ENCODE measurements at regions not wholly inside any gene's neighbourhood (a gene's known extent, or its start where the extent isn't known, plus 50 kb on each side); places are given as distances from the start of the nearest gene placed in this dataset.
A peak's percentile ranks its signal among the peaks of the same experiment; 100 is the strongest.

DNA sequence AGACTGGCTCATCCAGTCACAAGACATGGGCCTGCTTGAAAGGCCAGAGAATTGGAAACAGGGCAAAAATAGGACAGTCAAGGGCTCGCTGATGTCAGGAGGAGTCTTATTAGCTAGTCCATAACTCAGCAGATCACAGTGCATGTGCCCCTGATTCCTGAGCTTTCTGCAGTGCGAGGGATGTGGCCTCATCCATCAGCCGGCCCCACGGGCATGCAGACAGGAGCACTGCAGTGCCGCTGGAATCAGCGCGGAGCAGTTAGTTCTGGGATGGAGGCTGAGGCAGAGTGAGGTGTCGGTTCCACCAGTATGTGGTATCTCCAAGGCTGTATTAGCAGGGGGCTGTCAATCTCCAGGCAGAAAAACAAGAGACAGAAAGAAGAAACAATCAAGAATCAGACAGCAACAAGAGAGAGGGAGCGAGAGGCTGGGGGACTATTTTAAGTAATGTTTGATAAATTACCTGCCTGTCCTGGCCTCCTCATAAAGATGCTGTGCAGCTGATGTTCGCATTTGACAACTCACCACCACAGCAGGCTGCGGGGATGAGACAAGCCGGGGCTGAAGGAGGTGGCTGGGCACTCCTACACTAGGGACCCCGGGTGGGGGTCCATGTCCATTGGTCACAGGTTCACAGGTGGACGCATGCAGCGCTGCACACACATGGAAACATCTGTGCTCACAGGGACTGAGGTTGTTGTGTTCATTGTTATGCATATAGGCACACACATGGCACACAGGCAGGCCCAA, 167.2 kb downstream of the TRIM29 start (continued):
- no peak for TF ChIP-seq CTBP1 (IDR thresholded peaks at IDR 0.05; ENCODE audit: borderline replicate concordance)
- TF ChIP-seq, protein P1, sequence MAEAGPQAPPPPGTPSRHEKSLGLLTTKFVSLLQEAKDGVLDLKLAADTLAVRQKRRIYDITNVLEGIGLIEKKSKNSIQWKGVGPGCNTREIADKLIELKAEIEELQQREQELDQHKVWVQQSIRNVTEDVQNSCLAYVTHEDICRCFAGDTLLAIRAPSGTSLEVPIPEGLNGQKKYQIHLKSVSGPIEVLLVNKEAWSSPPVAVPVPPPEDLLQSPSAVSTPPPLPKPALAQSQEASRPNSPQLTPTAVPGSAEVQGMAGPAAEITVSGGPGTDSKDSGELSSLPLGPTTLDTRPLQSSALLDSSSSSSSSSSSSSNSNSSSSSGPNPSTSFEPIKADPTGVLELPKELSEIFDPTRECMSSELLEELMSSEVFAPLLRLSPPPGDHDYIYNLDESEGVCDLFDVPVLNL (CRISPR knock-in tag; IDR thresholded peaks at IDR 0.05; ENCODE audit: low read depth) = no peak
- TF ChIP-seq, protein P2, sequence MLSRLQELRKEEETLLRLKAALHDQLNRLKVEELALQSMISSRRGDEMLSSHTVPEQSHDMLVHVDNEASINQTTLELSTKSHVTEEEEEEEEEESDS (CRISPR knock-in tag; IDR thresholded peaks at IDR 0.05) = no peak

DNA sequence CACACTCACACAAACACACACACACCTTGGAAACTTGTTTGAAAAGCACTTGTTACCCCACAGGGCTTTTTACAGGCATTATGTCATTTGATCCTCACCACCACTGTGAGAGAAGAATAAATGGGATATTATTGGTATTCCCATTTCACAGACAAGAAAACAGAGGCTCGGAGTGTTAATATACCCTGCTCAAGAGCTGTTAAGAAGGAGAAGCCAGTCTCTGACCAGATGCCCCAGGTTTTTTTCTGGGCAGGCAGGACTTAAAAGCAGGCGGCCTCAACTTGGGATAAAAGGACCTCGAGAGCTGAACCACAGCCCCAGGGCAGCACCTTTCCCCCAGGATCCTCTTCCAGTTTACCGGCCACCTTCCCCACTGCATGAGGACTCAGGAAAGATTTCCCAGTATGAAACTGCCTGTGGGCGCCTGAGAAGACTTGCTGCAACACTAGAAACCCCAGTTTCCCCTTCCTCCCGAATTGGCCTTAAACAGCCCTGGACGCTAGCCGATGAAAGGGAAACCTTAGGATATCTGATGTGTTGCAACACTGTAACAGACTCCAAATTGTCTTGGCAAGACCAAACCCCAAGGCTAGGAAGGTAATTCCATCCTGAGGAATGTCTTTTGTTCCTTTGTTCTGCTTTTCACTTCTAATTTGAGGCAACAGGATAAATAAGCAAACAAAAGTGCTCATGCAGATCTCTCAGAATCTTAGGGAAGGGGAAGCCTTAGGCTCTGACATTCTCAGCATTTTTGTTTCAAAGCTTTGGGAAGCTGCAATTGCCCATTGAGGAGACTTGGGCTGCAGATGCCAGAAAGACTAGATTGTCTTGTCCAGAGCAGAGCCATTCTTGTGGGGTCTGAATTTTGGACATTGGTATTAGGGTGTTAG, 173.5 kb downstream of the TRIM29 start:
- in situ Hi-C loops (cut with MboI) = no loop called here
- ChIA-PET CTCF (ENCODE audit: low intra/inter-chr PET ratio) (no interaction called here), POLR2A (no interaction called here)
- peaks cover 0 to 13% of the 10 kb centered on the region in 2 experiments; a peak in 2 of 5 replicates for H3K27me3 ChIP-seq (ENCODE audit: control insufficient read depth in 2 of 2, insufficient read depth in 2 of 2, low read length in 2 of 2)
- no TSS peak for BruUV-seq (replicated peaks)
- no peaks in the 10 kb centered on the region; the same call in 1 of the 2 replicates for H4K20me1 ChIP-seq (replicated peaks; ENCODE audit: control insufficient read depth, insufficient read depth, low read length)
- H3K36me3 ChIP-seq (ENCODE audit: control insufficient read depth, insufficient read depth, low read length) = no peaks in the 10 kb centered on the region
- whole genome bisulfite sequencing (ENCODE audit: insufficient coverage, low coverage, missing lambda C conversion rate) = 2% methylated on average over 8 of the region's 8 CpGs
- H3K27ac ChIP-seq (ENCODE audit: extremely low read depth, low read depth, low read length) = no peak overlapping the region
- intact Hi-C loops (cut with micrococcal nuclease) = no loop called here
- no peak for TF ChIP-seq CBX3 (IDR thresholded peaks at IDR 0.05; ENCODE audit: borderline replicate concordance in 1 of 2, low read length in 2 of 2)
- TF ChIP-seq NFIX (CRISPR knock-in tag; IDR thresholded peaks at IDR 0.05; ENCODE audit: low read depth) = no peak
- peak; percentile 11; the same call in 1 of the 2 replicates for TF ChIP-seq CEBPB (tag; IDR thresholded peaks at IDR 0.05)
- TF ChIP-seq NR3C1 (CRISPR knock-in tag; IDR thresholded peaks at IDR 0.05) = no peak
- no peak for TF ChIP-seq ZNF764 (CRISPR knock-in tag; IDR thresholded peaks at IDR 0.05; ENCODE audit: low read depth)
- no peak for TF ChIP-seq MED1 (CRISPR knock-in tag; IDR thresholded peaks at IDR 0.05; ENCODE audit: borderline replicate concordance)
- no peak overlapping the region for H2AFZ ChIP-seq (ENCODE audit: low read depth, low read length)
- no peak for FAIRE-seq
- ATAC-seq = no peak
- H3K79me2 ChIP-seq (ENCODE audit: control insufficient read depth, insufficient read depth, low read length) = no peaks in the 10 kb centered on the region
- H3K9me3 ChIP-seq (replicated peaks; ENCODE audit: control insufficient read depth, insufficient read depth, low read depth, low read length) = no peaks in the 10 kb centered on the region
- H3K4me3 ChIP-seq = no peak overlapping the region
- DNase-seq (ENCODE audit: extremely low read depth in 1 of 4, low spot score in 3 of 4) = no peak
- H3K9ac ChIP-seq (ENCODE audit: insufficient read depth in 1 of 2, low read depth in 2 of 2, low read length in 2 of 2) = no peak overlapping the region
- no peaks in the 10 kb centered on the region for H3K9me1 ChIP-seq (ENCODE audit: control insufficient read depth, insufficient read depth, low read length)
- H3K4me2 ChIP-seq (ENCODE audit: insufficient read depth, low read length) = no peak overlapping the region
- no peaks in the 10 kb centered on the region for H3K4me1 ChIP-seq (replicated peaks in 1 of 2; ENCODE audit: control insufficient read depth in 2 of 2, insufficient read depth in 2 of 2, low read length in 2 of 2)

Measured in K562 (cell line).